PFSK-1 (cell line): ENCODE measurements at regions not wholly inside any gene's neighbourhood (a gene's known extent, or its start where the extent isn't known, plus 50 kb on each side); places are given as distances from the start of the nearest gene placed in this dataset.

Experiments used
- FOXP2 ChIP-seq: optimal IDR thresholded peaks from 2 replicates; pipeline ENCODE3; 2011; ENCODE audit warnings: borderline replicate concordance, control low read depth, inconsistent platforms; ENCODE audit not compliant: insufficient read depth; ENCODE audit errors: extremely low read length, extremely low read depth
- POLR2AphosphoS5 ChIP-seq: IDR thresholded peaks from 2 replicates; pipeline ENCODE4 v1.6.1; 2012; ENCODE audit warnings: low read depth, mild to moderate bottlenecking, control low read depth, low read length, moderate library complexity
- SIN3A ChIP-seq: IDR thresholded peaks from 2 replicates; pipeline ENCODE4 v1.6.1; 2012; ENCODE audit warnings: mild to moderate bottlenecking, low read length, moderate library complexity, borderline replicate concordance; ENCODE audit not compliant: insufficient read depth
- TAF1 ChIP-seq: IDR thresholded peaks from 2 replicates; pipeline ENCODE4 v1.6.1; 2012; ENCODE audit warnings: low read length, control low read depth, borderline replicate concordance; ENCODE audit not compliant: insufficient read depth
- TF ChIP-seq, protein P1 (sequence below), 2 experiments: IDR thresholded peaks; 2 replicates each; pipeline versions ENCODE4 v1.6.1 to v1.8.0; 2011 to 2012; ENCODE audit warnings: low read depth in 2 of 2, low read length in 2 of 2, control low read depth in 1 of 2, inconsistent platforms in 1 of 2, mild to moderate bottlenecking in 1 of 2, moderate library complexity in 1 of 2; ENCODE audit not compliant: insufficient read depth in 1 of 2

- TF ChIP-seq TAF1, result no peak
- TF ChIP-seq POLR2AphosphoS5, result no peak
- TF ChIP-seq, protein P1, sequence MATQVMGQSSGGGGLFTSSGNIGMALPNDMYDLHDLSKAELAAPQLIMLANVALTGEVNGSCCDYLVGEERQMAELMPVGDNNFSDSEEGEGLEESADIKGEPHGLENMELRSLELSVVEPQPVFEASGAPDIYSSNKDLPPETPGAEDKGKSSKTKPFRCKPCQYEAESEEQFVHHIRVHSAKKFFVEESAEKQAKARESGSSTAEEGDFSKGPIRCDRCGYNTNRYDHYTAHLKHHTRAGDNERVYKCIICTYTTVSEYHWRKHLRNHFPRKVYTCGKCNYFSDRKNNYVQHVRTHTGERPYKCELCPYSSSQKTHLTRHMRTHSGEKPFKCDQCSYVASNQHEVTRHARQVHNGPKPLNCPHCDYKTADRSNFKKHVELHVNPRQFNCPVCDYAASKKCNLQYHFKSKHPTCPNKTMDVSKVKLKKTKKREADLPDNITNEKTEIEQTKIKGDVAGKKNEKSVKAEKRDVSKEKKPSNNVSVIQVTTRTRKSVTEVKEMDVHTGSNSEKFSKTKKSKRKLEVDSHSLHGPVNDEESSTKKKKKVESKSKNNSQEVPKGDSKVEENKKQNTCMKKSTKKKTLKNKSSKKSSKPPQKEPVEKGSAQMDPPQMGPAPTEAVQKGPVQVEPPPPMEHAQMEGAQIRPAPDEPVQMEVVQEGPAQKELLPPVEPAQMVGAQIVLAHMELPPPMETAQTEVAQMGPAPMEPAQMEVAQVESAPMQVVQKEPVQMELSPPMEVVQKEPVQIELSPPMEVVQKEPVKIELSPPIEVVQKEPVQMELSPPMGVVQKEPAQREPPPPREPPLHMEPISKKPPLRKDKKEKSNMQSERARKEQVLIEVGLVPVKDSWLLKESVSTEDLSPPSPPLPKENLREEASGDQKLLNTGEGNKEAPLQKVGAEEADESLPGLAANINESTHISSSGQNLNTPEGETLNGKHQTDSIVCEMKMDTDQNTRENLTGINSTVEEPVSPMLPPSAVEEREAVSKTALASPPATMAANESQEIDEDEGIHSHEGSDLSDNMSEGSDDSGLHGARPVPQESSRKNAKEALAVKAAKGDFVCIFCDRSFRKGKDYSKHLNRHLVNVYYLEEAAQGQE (IDR thresholded peaks at IDR 0.05; ENCODE audit: insufficient read depth in 1 of 2, low read depth in 2 of 2, low read length in 2 of 2), result no peak
- no peak for TF ChIP-seq SIN3A
- TF ChIP-seq FOXP2, result no peak
Measured at GRCh38 chr1:221016751-221017150, 137.5 kb downstream of the HLX start.

GRCh38 chr1:221018414-221018813, 139.2 kb downstream of the HLX start:
- TF ChIP-seq TAF1, result no peak
- TF ChIP-seq, protein P1 (IDR thresholded peaks at IDR 0.05; ENCODE audit: insufficient read depth in 1 of 2, low read depth in 2 of 2, low read length in 2 of 2), result no peak
- no peak for TF ChIP-seq SIN3A
- TF ChIP-seq POLR2AphosphoS5, result no peak
- TF ChIP-seq FOXP2, result no peak

GRCh38 chr1:221022331-221022730, 143.1 kb downstream of the HLX start:
- no peak for TF ChIP-seq FOXP2
- TF ChIP-seq TAF1, result no peak
- TF ChIP-seq, protein P1 (IDR thresholded peaks at IDR 0.05; ENCODE audit: insufficient read depth in 1 of 2, low read depth in 2 of 2, low read length in 2 of 2), result no peak
- no peak for TF ChIP-seq POLR2AphosphoS5
- no peak for TF ChIP-seq SIN3A

DNA sequence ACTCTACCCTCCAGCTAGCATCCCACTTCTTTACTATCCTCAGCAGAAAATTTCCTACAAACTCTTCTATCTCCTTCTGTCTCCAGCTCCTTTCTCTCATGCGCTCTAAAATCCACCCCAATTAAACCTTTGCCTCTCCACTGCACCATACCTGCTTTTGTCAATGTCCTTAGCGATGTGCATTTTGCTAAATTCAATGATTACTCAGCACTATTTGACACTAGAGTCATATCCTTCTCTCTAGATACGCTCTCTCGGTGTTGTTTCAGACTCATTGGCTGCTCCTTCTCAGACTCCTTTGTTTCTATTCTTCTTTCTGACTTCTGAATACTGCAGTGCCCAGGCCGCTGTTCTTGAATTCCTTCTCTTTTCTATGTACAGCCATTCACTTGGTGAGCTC, 144.2 kb downstream of the HLX start:
- no peak for TF ChIP-seq FOXP2
- no peak for TF ChIP-seq POLR2AphosphoS5
- no peak for TF ChIP-seq SIN3A
- no peak for TF ChIP-seq TAF1
- TF ChIP-seq, protein P1 (IDR thresholded peaks at IDR 0.05; ENCODE audit: insufficient read depth in 1 of 2, low read depth in 2 of 2, low read length in 2 of 2), result no peak

DNA sequence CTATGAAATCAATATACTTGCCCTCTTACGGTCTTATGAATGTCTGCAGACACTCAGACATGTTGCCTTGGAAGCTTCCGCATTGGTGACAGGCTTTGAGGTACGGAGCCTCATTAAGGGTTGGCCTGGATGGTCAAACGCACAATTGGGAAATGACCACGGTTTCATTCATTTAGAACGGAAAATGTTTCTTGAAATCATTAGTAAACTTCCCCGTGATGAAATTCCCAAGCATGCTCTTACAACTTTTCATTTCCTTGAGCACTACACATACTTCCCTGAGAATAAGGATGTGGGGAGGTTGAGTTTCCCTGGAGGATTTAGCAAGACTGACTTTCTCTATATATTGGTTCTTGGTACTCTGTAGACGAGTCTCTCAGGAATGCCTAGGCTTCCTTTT, 146.3 kb downstream of the HLX start:
- TF ChIP-seq, protein P1 (IDR thresholded peaks at IDR 0.05; ENCODE audit: insufficient read depth in 1 of 2, low read depth in 2 of 2, low read length in 2 of 2), result no peak
- TF ChIP-seq SIN3A (0 out of 2 replicates have a peak, but pooled peaks have one; percentile 30), TAF1 (no peak)
